ENCODE measurements at regions not wholly inside any gene's neighbourhood (a gene's known extent, or its start where the extent isn't known, plus 50 kb on each side); places are given as distances from the start of the nearest gene placed in this dataset.

- no peak overlapping the region for H2BK15ac ChIP-seq (ENCODE audit: low read depth, low read length)
- no peaks in the 10 kb centered on the region for H3K79me2 ChIP-seq (ENCODE audit: insufficient read depth, low read length)
- no peak overlapping the region for H3K27ac ChIP-seq (ENCODE audit: insufficient read length, low read depth, low read length)
- Mint-ChIP-seq H3K27me3 (ENCODE audit: low read depth) (no peaks in the 10 kb centered on the region; the same call in 1 of the 2 replicates), H3K9me3 (no peaks in the 10 kb centered on the region), H3K4me1 (peaks cover 12 to 18% of the 10 kb centered on the region in 2 experiments), H3K36me3 (ENCODE audit: insufficient read depth in 1 of 3, low read depth in 3 of 3) (no peaks in the 10 kb centered on the region), H3K4me3 (no peak overlapping the region), H3K27ac (no peak overlapping the region)
- H3K79me1 ChIP-seq (ENCODE audit: insufficient read depth, low read depth, low read length, poor library complexity, severe bottlenecking), result no peaks in the 10 kb centered on the region
- no peaks in the 10 kb centered on the region for H3K23me2 ChIP-seq (ENCODE audit: insufficient read length, low read depth, low read length, poor library complexity, severe bottlenecking)
- H4K5ac ChIP-seq (ENCODE audit: insufficient read length, low read depth, low read length), result no peak overlapping the region
- no peak overlapping the region for H2BK12ac ChIP-seq (ENCODE audit: insufficient read length, low read depth, low read length)
- H3T11ph ChIP-seq (ENCODE audit: low read length), result no peak overlapping the region
- H3K4me2 ChIP-seq (ENCODE audit: insufficient read depth, insufficient read length, low read length), result no peak overlapping the region
- no peak overlapping the region for H4K8ac ChIP-seq (replicated peaks; ENCODE audit: insufficient read length, low read depth, low read length)
- H3K14ac ChIP-seq (ENCODE audit: insufficient read depth, low read length), result no peak overlapping the region
- H2BK5ac ChIP-seq (ENCODE audit: insufficient read length, low read length), result no peak overlapping the region
- H3K27me3 ChIP-seq (ENCODE audit: insufficient read depth, low read length), result no peaks in the 10 kb centered on the region
- no peaks in the 10 kb centered on the region for H3K9me3 ChIP-seq (ENCODE audit: control insufficient read depth, low read depth, low read length)
- no peak overlapping the region for H4K91ac ChIP-seq (ENCODE audit: insufficient read length, low read depth, low read length)
- H3K9ac ChIP-seq (ENCODE audit: extremely low read depth, insufficient read length, low read length), result no peak overlapping the region
- no peak overlapping the region for H3K18ac ChIP-seq (ENCODE audit: insufficient read length, low read depth, low read length)
- no peak overlapping the region for H3K4ac ChIP-seq (ENCODE audit: low read depth, low read length)
- no peak overlapping the region for H2BK120ac ChIP-seq (ENCODE audit: low read depth, low read length, poor library complexity, severe bottlenecking)
- H2AK5ac ChIP-seq (ENCODE audit: insufficient read length, low read length), result no peak overlapping the region
- no peak overlapping the region for H3K23ac ChIP-seq (ENCODE audit: insufficient read length, low read depth, low read length)
- no peak overlapping the region for H3K56ac ChIP-seq (ENCODE audit: insufficient read length, low read depth, low read length)
- H3K4me1 ChIP-seq (ENCODE audit: insufficient read depth, low read length), result peaks cover 1% of the 10 kb centered on the region; the same call in 1 of the 2 replicates
- no peak overlapping the region for H2AFZ ChIP-seq (ENCODE audit: low read length)
- DNase-seq, result peak; percentile 90
- TF ChIP-seq CTCF (conservative IDR thresholded peaks at IDR 0.05), result peak; percentile 97
- no peaks in the 10 kb centered on the region for H4K20me1 ChIP-seq (ENCODE audit: control insufficient read depth, insufficient read depth, insufficient read length)
- no peak overlapping the region for H2BK20ac ChIP-seq (ENCODE audit: low read depth, low read length, poor library complexity, severe bottlenecking)
- WGBS (ENCODE audit: extremely low coverage, insufficient read length, low lambda C conversion rate), result no CpG with 5 or more reads among the region's 11 CpGs
These were observed 79.2 kb upstream of the WDR26 start for GRCh38 chr1:224513787-224514209.

Data from H9 (cell line).